Mucosa of stomach (tissue), 1 donor: ENCODE measurements at regions not wholly inside any gene's neighbourhood (a gene's known extent, or its start where the extent isn't known, plus 50 kb on each side); places are given as distances from the start of the nearest gene placed in this dataset.
"Not testable (repeated sequence)": the region's sequence is repeated elsewhere in the genome, so short reads cannot be mapped to it uniquely, and the experiment has no call there.

ENCODE experiments used
- H3K27me3 ChIP-seq: one replicate; pipeline ENCODE4 v1.7.0; 2013; ENCODE audit warnings: mild to moderate bottlenecking, low read length; ENCODE audit not compliant: control insufficient read depth, insufficient read depth
- H3K36me3 ChIP-seq: one replicate; pipeline ENCODE4 v1.7.0; 2013; ENCODE audit warnings: low read length; ENCODE audit not compliant: control insufficient read depth, insufficient read depth
- H3K4me1 ChIP-seq: one replicate; pipeline ENCODE4 v1.7.0; 2013; ENCODE audit warnings: mild to moderate bottlenecking, low read length; ENCODE audit not compliant: control insufficient read depth, insufficient read depth
- H3K4me3 ChIP-seq: one replicate; pipeline ENCODE4 v1.7.0; 2013; ENCODE audit warnings: low read length
- H3K9ac ChIP-seq: one replicate; pipeline ENCODE4 v1.7.0; 2013; ENCODE audit warnings: mild to moderate bottlenecking, low read length, moderate library complexity
- H3K9me3 ChIP-seq: one replicate; pipeline ENCODE4 v1.7.0; 2013; ENCODE audit warnings: mild to moderate bottlenecking, low read length, moderate library complexity; ENCODE audit not compliant: control insufficient read depth
- donor health status: Pancreatic carcinoma.

DNA sequence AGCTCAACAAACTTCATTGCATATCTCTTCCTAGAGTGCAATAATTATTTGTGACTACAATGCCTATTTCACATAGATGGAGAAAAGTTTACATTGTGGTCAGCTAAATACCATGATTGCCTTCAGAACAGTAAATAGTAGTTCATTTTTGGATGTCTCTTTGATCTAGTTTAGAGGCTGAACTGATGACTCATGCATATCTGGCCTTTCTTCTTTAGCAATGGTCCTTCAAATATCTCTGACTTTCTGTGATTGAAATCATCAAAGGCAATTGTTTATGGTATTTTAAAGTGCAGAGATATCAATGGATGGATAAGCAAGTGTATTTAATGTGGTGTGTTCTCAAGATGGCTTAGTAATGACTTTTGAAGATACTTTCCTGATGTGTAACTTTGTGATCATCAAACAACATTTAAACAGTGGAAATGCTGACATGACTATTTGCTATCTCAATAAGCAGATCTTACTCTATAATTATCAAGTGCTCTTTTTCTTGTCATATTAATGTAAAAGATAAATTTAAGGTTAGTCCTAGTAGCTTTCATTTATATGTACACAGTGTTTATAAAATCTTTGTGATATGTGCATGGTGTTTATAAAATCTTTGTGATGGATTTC is 523.7 kb upstream of the SLC35B3 start:
- Histone ChIP-seq H3K4me1 (no peaks in the 10 kb centered on the region), H3K9me3 (no peaks in the 10 kb centered on the region), H3K27me3 (no peaks in the 10 kb centered on the region)

DNA sequence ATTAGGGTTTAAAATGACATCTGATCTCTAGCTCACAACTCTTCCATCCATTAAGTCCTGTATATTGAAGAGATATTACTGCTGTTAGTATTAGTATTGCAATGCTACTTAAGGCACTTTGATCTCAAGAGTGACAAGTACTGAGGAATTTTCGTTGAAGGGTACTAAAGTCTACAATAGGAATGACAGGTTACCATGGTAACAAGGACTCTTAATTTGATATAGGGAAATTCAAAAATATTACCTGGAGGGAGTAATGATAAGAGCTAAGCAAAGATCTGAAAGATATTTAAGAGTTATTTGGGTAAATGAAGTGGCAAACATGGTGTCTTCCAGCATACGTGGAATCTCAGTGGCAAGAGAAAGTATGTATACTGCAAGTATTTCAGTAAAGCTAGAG is 518.0 kb upstream of the SLC35B3 start:
- no peaks in the 10 kb centered on the region for H3K9me3 ChIP-seq

More for the DNA sequence above, 523.7 kb upstream of the SLC35B3 start:
- H3K9ac ChIP-seq = no peak overlapping the region
- H3K4me3 ChIP-seq = no peak overlapping the region
- H3K36me3 ChIP-seq = no peaks in the 10 kb centered on the region

DNA sequence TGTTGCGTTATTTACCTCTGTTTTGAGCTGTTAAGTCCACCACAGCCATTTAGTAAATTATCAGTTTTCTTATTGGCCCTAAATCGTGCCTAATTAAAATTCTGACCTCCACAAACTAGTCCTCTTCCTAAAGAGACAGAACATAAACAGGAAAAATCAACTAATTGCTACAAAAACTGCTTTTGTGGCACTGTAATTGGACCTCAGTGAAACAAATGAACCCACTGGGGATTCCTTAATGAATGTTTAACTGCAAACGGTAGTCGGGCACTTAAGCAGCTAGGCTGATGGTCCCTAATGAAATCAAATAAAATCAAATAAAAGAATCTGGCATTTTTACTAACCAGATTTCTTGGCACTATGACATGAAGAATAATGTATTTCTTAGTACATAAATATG is 513.4 kb upstream of the SLC35B3 start:
- H3K36me3 ChIP-seq = no peaks in the 10 kb centered on the region

More for the DNA sequence above, 518.0 kb upstream of the SLC35B3 start:
- no peak overlapping the region for H3K4me3 ChIP-seq
- no peaks in the 10 kb centered on the region for H3K4me1 ChIP-seq
- no peak overlapping the region for H3K9ac ChIP-seq
- no peaks in the 10 kb centered on the region for H3K27me3 ChIP-seq
- H3K36me3 ChIP-seq = no peaks in the 10 kb centered on the region

DNA sequence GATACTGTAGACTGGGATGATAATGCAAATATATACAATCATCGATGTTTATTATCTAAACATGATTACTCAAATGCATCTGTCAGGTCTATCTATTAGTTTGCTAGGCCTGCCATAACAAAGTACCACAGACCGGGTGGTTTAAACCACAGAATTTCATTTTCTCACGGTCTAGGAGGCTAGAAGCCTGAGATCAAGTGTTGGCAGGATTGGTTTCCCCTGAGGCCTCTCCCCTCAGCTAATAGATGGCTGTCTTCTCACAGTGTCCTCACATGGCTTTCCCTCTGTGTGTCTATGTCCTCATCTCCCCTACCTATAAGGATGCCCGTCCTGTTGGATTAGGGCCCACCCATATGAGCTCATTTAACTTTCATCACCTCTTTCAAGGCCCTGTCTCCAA is 512.6 kb upstream of the SLC35B3 start:
- Histone ChIP-seq H3K9ac (no peak overlapping the region), H3K27me3 (no peaks in the 10 kb centered on the region), H3K4me1 (no peaks in the 10 kb centered on the region), H3K4me3 (no peak overlapping the region), H3K9me3 (no peaks in the 10 kb centered on the region), H3K36me3 (no peaks in the 10 kb centered on the region)

More for the DNA sequence above, 513.4 kb upstream of the SLC35B3 start:
- no peaks in the 10 kb centered on the region for H3K9me3 ChIP-seq
- H3K27me3 ChIP-seq = no peaks in the 10 kb centered on the region
- H3K9ac ChIP-seq = no peak overlapping the region
- H3K4me1 ChIP-seq = no peaks in the 10 kb centered on the region
- no peak overlapping the region for H3K4me3 ChIP-seq

DNA sequence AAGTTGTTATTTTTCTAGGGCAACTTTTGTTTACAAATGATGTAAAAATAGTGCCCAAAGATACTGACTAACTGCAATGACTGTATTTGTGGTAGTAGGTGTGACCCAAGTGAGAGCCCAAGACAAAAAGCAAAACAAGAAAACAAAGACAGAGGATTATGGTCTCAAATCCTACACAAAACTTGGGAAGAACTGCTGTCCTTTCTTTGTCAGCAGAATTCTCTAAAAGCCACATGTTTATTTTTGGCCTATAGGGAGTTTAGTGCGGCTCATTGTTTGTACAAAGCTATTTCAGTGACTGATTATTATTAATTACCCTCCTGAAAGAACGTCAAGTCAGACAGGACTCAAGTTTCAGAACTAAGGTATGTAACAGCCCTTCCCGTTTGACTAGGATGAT is 509.2 kb upstream of the SLC35B3 start:
- Histone ChIP-seq H3K9ac (no peak overlapping the region), H3K36me3 (no peaks in the 10 kb centered on the region), H3K27me3 (no peaks in the 10 kb centered on the region), H3K4me1 (no peaks in the 10 kb centered on the region), H3K4me3 (no peak overlapping the region), H3K9me3 (no peaks in the 10 kb centered on the region)

DNA sequence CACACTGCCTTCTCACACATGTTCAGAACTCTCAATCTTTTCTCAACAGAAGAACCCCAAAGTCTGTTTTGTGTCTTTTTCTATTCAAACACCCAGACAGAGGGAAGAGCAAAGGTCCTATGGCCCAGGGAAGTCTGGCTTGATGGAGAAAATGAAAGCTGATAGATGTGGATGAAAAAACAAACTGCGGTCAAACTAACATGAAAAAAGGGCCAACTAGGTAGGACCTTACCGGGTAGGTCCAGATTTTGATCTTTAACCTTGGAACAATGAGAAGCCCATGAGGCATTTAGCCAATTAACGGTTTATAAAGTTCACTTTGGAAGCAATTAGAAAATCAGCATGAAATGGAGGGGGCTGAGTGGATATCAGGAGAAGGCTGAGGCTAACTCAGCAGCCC is 507.7 kb upstream of the SLC35B3 start:
- Histone ChIP-seq H3K9ac (no peak overlapping the region), H3K4me1 (no peaks in the 10 kb centered on the region), H3K36me3 (no peaks in the 10 kb centered on the region), H3K4me3 (no peak overlapping the region), H3K27me3 (no peaks in the 10 kb centered on the region), H3K9me3 (no peaks in the 10 kb centered on the region)

DNA sequence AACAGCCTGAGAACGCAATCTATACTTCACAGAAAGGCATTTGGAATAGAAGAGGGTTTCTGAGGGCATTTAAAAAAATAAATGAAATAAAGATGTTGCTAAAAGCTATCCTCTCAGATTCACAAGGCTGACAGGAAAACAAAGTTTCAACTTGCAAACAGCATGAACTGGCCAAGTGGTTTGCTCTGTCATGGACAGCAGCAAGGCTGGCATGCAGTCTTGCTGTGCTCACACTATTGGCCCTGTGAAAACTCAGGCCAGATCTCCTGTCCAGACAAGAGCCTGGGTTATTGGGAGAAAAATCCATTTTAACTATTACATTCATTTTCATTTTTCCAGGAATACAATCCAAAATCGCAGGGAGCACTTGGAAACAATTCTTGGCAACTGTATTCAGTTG is 506.2 kb upstream of the SLC35B3 start:
- Histone ChIP-seq H3K9me3 (no peaks in the 10 kb centered on the region), H3K36me3 (no peaks in the 10 kb centered on the region), H3K4me1 (no peaks in the 10 kb centered on the region), H3K9ac (no peak overlapping the region), H3K4me3 (no peak overlapping the region), H3K27me3 (no peaks in the 10 kb centered on the region)

DNA sequence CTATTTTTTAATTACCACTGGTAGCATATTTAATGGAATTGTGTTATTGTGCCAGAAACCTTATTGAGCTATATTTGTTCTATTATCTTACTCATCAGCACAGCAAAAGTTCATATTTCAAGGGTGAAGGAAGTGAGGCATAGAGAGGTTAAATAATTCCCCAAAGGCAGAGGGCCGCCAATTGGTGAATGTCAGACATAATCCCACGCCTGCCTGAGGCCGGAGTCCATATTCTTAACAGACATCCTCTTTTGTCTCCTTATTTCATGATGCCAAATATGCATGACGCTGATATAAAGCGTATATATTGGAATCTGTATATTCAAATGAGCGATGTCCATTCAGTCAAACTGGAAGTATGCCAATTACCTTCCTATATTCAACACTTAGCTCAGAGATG is 505.0 kb upstream of the SLC35B3 start:
- H3K9me3 ChIP-seq = no peaks in the 10 kb centered on the region
- no peak overlapping the region for H3K9ac ChIP-seq
- no peaks in the 10 kb centered on the region for H3K36me3 ChIP-seq
- H3K27me3 ChIP-seq = no peaks in the 10 kb centered on the region
- H3K4me1 ChIP-seq = no peaks in the 10 kb centered on the region
- no peak overlapping the region for H3K4me3 ChIP-seq

DNA sequence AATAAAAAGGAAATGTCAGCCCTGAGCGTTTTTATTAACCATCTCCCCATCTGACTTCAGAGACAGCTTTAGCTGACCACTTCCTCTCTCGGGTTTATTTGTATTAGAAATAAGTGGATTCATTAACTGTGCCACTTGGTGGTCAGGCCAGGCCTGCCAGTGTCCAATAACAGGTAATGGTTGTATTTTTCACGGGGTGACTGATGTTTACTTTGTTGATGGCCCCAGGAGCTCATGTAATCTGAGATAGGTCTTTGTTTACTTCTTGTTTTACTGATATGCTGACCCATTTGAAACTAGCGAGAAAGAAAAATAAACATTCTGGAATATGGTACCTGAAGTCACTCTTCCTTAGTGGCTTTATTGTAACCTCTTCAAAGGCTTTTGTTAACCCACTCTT is 504.3 kb upstream of the SLC35B3 start:
- Histone ChIP-seq H3K36me3 (no peaks in the 10 kb centered on the region), H3K9me3 (no peaks in the 10 kb centered on the region), H3K27me3 (no peaks in the 10 kb centered on the region), H3K4me3 (no peak overlapping the region), H3K9ac (no peak overlapping the region), H3K4me1 (no peaks in the 10 kb centered on the region)

DNA sequence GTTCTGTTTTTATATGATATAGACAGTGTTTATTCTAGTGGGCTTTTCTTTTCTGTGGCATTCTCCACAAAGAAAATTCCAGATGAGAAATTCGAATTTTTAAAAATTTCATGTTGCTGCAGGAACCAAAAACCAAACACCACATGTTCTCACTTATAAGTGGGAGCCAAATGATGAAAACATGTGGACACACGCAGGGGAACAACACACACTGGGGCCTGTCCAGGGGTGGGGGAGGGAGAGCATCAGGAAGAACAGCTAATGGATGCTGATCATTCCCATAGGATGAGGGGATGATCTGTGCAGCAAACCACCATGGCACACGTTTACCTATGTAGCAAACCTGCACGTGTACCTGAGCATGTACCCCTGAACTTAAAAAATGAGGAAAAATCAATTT is 499.0 kb upstream of the SLC35B3 start:
- H3K4me3 ChIP-seq = no peak overlapping the region
- H3K27me3 ChIP-seq = no peaks in the 10 kb centered on the region
- no peak overlapping the region for H3K9ac ChIP-seq
- no peaks in the 10 kb centered on the region for H3K36me3 ChIP-seq
- H3K4me1 ChIP-seq = no peaks in the 10 kb centered on the region
- no peaks in the 10 kb centered on the region for H3K9me3 ChIP-seq

DNA sequence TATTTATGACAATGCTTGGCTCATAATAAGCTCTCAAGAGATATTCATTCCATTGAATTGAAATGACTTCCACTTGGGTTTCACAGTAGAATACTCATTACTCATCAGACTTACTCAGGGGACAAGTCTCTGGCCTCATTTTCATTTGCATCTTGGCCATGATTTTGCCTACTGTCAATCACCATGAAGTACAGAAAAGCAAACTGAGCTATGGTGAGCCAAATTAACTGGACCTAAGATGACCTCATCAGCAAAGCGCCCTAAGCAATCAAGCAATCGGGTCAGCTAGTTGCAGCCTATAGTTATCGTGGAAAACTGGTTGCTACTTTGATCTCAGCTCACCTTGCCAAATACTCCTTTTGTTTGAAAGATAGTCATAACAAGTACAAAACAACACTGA is 494.7 kb upstream of the SLC35B3 start:
- H3K4me1 ChIP-seq = no peaks in the 10 kb centered on the region
- no peaks in the 10 kb centered on the region for H3K27me3 ChIP-seq

DNA sequence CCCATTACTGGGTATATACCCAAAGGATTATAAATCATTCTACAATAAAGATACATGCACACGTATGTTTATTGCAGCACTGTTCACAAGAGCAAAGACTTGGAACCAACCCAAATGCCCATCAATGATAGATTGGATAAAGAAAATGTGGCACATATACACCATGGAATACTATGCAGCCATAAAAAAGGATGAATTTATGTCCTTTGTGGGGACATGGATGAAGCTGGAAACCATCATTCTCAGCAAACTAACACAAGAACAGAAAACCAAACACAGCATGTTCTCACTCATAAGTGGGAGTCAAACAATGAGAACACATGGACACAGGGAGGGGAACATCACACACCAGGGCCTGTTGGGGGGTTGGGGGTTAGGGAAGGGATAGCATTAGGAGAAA is 484.9 kb upstream of the SLC35B3 start:
- not testable (repeated sequence) for H3K4me3 ChIP-seq, H3K4me1 ChIP-seq, H3K27me3 ChIP-seq, H3K9me3 ChIP-seq, H3K36me3 ChIP-seq, H3K9ac ChIP-seq

More for the DNA sequence above, 494.7 kb upstream of the SLC35B3 start:
- H3K4me3 ChIP-seq = no peak overlapping the region
- no peaks in the 10 kb centered on the region for H3K36me3 ChIP-seq
- H3K9me3 ChIP-seq = no peaks in the 10 kb centered on the region
- H3K9ac ChIP-seq = no peak overlapping the region

DNA sequence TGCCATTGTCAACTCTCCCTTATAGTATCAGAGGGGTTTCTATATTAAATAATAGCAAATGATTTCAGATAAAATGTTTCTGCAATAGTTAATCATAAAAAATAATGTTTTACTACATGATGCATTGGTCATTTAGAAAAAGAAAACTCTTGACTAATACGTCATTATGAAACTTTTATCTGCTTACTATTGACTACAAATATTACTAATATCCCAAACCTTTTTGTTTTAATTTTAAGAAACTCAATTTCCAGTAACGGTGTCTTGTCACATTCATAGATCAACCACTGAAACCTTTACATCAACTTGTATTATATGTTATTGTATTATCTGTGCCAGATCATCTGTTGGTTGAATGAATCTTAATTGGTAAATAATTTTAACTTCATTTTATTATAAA is 482.9 kb upstream of the SLC35B3 start:
- Histone ChIP-seq H3K9ac (no peak overlapping the region), H3K36me3 (no peaks in the 10 kb centered on the region), H3K4me1 (no peaks in the 10 kb centered on the region), H3K9me3 (no peaks in the 10 kb centered on the region), H3K27me3 (no peaks in the 10 kb centered on the region), H3K4me3 (no peak overlapping the region)
